Pancreas (tissue), 10 donors: ENCODE measurements at regions not wholly inside any gene's neighbourhood (a gene's known extent, or its start where the extent isn't known, plus 50 kb on each side); places are given as distances from the start of the nearest gene placed in this dataset.

ENCODE experiments used
- ATAC-seq, 4 donors: fragments of 200-7000 bp; cut with Tn5 transposase; one replicate each; pipeline versions ENCODE4 v1.8.0 to v1.9.1; 2020; ENCODE audit warnings: mild to moderate bottlenecking in 4 of 4, moderate library complexity in 4 of 4
- DNase-seq, 6 donors: peaks; one replicate each; pipeline ENCODE4 v3.0.0-alpha.2; 2020
- FAIRE-seq: peaks from 2 replicates; lab custom pipeline; 2012; peaks lifted over from hg19 to GRCh38; lab: Jason Lieb, UNC
- H3K27ac ChIP-seq, 4 donors: fragments of 200-600 bp; sonication (generic); 1 replicate in 3 of 4; 2 replicates in 1 of 4; pipeline versions ENCODE4 v1.5.0 to v1.8.0; 2020
- H3K27me3 ChIP-seq, 4 donors: fragments of 200-600 bp; one replicate each; pipeline ENCODE4 v1.8.0; 2021
- H3K36me3 ChIP-seq, 3 donors: fragments of 200-600 bp; sonication (generic) in 1 of 3; one replicate each; pipeline versions ENCODE4 v1.5.0 to v1.8.0; 2020 to 2021
- H3K4me1 ChIP-seq, 3 donors: fragments of 200-600 bp; one replicate each; pipeline ENCODE4 v1.8.0; 2021
- H3K4me3 ChIP-seq, 4 donors: fragments of 200-600 bp; sonication (generic) in 2 of 4; one replicate each; pipeline versions ENCODE4 v1.5.0 to v1.8.0; 2020 to 2021
- H3K9me3 ChIP-seq, 4 donors: fragments of 200-600 bp; one replicate each; pipeline ENCODE4 v1.8.0; 2021
- WGBS, 2 donors: extraction: QIAGEN DNeasy Blood & Tissue Kit; methylation state at CpG; one replicate each; pipeline ENCODE4 v1.1.7; 2013; 5-methylcytosine and 5-hydroxymethylcytosine counted together
- intact Hi-C, 3 donors: fragments of 100-400 bp; cut with DNase I; formaldehyde crosslinking; loops; one replicate each; pipeline versions ENCODE4 v1.11.1 to v1.14.2; 2022
- TF ChIP-seq, protein P1 (sequence below), 4 donors: fragments of 200-600 bp; sonication (generic) in 3 of 4; IDR thresholded peaks; one replicate each; pipeline versions ENCODE4 v1.5.0 to v1.8.0; 2021; ENCODE audit warnings: antibody characterized with exemption in 4 of 4
- donor health status: healthy with polysubstance abuse.
- donor health status: DM: no; HTN: no; CAD: no; lungs with moderate emphysema.
- donor health status: DM: no; HTN: no; CAD: no.
- donor health status: control.
- donor health status: control.
- donor health status: Bipolar disorder and iron deficiency.
- donor health status: DM: yes; HTN: yes; CAD: no.
- donor health status: DM: no; HTN: no; CAD: no.
- donor health status: DM: no; HTN: no; CAD: no.
- donor health status: DM: yes; HTN: yes; CAD: no.

DNA sequence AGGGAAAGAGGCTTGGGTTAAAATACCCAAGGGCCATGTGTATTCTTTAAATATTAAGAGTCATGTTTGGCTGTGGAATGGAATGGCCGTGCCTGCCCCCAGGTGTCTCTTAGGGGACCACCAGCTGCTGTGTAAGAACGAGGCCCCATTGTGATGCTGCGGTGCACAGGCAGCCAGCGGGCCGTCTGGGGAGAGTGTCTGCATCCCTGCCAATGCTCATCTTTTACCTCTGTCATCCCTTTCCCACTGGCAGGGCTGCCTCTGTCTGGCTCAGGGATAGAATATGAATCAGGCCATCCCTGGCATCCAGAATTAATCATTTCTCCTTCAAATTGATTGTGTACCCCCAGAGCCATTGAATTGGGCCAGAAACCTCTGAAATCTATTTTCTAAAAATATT lies 137.8 kb upstream of the GALNT17 start:
- TF ChIP-seq, protein P1, sequence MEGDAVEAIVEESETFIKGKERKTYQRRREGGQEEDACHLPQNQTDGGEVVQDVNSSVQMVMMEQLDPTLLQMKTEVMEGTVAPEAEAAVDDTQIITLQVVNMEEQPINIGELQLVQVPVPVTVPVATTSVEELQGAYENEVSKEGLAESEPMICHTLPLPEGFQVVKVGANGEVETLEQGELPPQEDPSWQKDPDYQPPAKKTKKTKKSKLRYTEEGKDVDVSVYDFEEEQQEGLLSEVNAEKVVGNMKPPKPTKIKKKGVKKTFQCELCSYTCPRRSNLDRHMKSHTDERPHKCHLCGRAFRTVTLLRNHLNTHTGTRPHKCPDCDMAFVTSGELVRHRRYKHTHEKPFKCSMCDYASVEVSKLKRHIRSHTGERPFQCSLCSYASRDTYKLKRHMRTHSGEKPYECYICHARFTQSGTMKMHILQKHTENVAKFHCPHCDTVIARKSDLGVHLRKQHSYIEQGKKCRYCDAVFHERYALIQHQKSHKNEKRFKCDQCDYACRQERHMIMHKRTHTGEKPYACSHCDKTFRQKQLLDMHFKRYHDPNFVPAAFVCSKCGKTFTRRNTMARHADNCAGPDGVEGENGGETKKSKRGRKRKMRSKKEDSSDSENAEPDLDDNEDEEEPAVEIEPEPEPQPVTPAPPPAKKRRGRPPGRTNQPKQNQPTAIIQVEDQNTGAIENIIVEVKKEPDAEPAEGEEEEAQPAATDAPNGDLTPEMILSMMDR (IDR thresholded peaks at IDR 0.05) = no peak
- WGBS, 2 donors = 63 to 74% methylated on average over 5 of the region's 5 CpGs

DNA sequence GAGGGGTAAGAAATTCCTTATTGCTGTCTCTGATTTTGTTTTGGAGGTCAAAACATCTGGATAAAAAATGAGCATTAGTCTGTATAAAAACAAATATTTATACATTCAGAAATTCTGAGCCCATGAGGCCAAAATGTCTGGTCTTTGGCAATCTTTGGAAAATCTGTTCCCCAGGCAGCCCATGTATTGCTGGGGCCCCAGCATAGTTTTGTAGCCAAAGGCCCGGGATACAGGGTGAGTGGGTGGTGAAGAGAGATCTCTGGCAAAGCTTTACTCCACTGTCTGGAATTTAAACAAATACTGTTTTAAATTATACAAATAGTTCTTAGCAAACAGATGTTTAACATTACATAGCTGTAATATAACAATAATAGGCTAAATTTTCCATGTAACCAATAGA lies 134.7 kb upstream of the GALNT17 start:
- Histone ChIP-seq H3K27me3 (no peaks in the 10 kb centered on the region), H3K36me3 (no peaks in the 10 kb centered on the region), H3K4me1 (no peaks in the 10 kb centered on the region), H3K4me3 (no peak overlapping the region), H3K9me3 (no peaks in the 10 kb centered on the region), H3K27ac (no peak overlapping the region)
- 54 to 70% methylated on average over 1 of the region's 1 CpG for WGBS, 2 donors
- TF ChIP-seq, protein P1 (IDR thresholded peaks at IDR 0.05) = no peak
- intact Hi-C loops = no loop called here
- DNase-seq (no peak), ATAC-seq (no peak), FAIRE-seq (no peak)

More for the DNA sequence above, 137.8 kb upstream of the GALNT17 start:
- intact Hi-C loops = no loop called here
- H3K9me3 ChIP-seq = no peaks in the 10 kb centered on the region
- DNase-seq (no peak), ATAC-seq (no peak), FAIRE-seq (no peak)
- H3K4me3 ChIP-seq = no peak overlapping the region
- H3K4me1 ChIP-seq = no peaks in the 10 kb centered on the region
- H3K27ac ChIP-seq = no peak overlapping the region
- no peaks in the 10 kb centered on the region for H3K36me3 ChIP-seq
- no peaks in the 10 kb centered on the region for H3K27me3 ChIP-seq

DNA sequence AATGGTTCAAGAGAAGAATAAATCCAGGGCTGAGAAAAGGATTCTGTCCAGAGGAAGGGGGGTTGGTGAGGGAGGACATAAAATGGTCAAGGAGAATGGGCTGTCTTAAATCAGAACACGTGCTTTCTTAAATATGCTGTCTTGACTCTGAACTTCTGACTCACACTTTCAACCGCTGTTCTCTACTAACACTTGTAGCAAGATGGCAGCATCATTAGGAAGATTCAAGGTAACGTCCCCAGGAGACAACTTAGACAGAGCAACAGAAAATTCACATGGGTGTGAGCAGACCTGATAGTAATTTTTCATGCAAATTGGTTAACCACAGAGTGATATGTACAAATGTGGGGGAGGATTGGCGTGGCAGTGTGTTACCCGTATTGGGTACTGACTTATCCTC lies 126.8 kb upstream of the GALNT17 start:
- 51 to 72% methylated on average over 5 of the region's 5 CpGs for WGBS, 2 donors

DNA sequence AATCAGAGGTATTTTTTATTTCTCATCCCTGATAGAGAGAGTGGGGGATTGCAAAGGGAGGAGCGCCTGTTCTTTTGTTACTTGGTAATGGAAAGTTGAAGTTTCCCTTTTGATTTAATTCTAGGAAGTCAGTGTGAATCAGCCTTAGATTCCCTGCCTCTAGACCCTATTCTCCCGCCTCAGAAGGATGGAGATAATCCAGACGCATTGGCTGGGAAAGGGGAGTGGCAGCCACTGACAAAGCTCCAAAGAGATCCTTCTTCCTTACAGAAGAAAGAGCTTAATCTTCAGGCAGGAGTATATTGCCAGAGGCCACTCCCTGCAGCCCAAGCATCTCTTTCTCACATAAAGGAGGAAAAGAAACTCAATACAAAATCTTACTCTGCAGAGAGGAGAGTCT lies 122.3 kb upstream of the GALNT17 start:
- H3K27ac ChIP-seq = no peak overlapping the region
- TF ChIP-seq, protein P1 (IDR thresholded peaks at IDR 0.05) = no peak
- ATAC-seq = no peak
- FAIRE-seq = no peak
- H3K4me1 ChIP-seq = no peaks in the 10 kb centered on the region
- H3K27me3 ChIP-seq = no peaks in the 10 kb centered on the region
- H3K4me3 ChIP-seq = no peak overlapping the region
- H3K9me3 ChIP-seq = no peaks in the 10 kb centered on the region
- H3K36me3 ChIP-seq = no peaks in the 10 kb centered on the region
- intact Hi-C loops = no loop called here
- no peak for DNase-seq
- 74 to 78% methylated on average over 3 of the region's 3 CpGs for WGBS, 2 donors

More for the DNA sequence above, 126.8 kb upstream of the GALNT17 start:
- Histone ChIP-seq H3K4me1 (no peaks in the 10 kb centered on the region), H3K27ac (no peak overlapping the region), H3K27me3 (no peaks in the 10 kb centered on the region), H3K36me3 (no peaks in the 10 kb centered on the region), H3K4me3 (no peak overlapping the region), H3K9me3 (no peaks in the 10 kb centered on the region)
- TF ChIP-seq, protein P1 (IDR thresholded peaks at IDR 0.05) = no peak
- FAIRE-seq (no peak), DNase-seq (no peak), ATAC-seq (no peak)
- intact Hi-C loops = no loop called here

DNA sequence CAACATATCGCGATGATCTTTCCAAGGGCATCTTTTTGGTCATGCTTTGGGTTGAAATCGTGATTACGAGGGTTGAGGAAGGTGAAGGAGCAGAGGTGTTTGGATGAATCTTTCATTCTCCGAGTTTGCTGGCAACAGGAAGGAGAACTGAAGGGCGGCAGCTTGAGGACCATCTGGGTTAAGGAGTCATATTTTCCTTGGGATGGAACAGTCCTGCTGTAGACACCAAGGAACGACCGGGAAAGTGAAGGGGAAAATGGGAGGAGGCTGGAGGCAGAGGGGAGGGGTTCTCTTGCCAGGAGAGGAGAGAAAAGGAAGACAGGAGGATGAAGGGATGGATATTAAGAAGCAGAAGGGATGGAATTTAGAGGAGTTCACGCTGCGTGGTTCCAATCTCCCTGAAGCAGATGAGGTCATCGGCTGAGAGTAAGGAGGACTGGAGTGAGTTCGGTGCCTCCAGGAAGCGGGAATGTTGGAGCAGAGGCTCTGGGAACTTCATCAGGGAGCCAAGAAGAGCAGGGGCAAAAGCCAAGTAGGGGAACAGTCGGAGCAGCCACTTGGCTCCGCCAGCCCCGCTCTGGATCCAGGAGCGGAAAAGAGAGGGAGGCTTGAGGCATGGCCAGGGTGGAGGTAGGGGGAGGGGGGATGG lies 116.6 kb upstream of the GALNT17 start:
- no peak overlapping the region for H3K27ac ChIP-seq
- TF ChIP-seq, protein P1 (IDR thresholded peaks at IDR 0.05) = no peak
- peak in 1 of 6 donors; percentile 2 for DNase-seq
- no peaks in the 10 kb centered on the region for H3K9me3 ChIP-seq
- no peaks in the 10 kb centered on the region for H3K27me3 ChIP-seq
- no peaks in the 10 kb centered on the region for H3K4me1 ChIP-seq
- H3K4me3 ChIP-seq = no peak overlapping the region
- no peaks in the 10 kb centered on the region for H3K36me3 ChIP-seq
- WGBS, 2 donors = 73 to 81% methylated on average over 17 of the region's 17 CpGs
- intact Hi-C loops = no loop called here
- peak in 1 of 4 donors; percentile 55 for ATAC-seq
- no peak for FAIRE-seq
